ENCODE measurements at regions not wholly inside any gene's neighbourhood (a gene's known extent, or its start where the extent isn't known, plus 50 kb on each side); places are given as distances from the start of the nearest gene placed in this dataset.
"Not testable (repeated sequence)": the region's sequence is repeated elsewhere in the genome, so short reads cannot be mapped to it uniquely, and the experiment has no call there.

- ATAC-seq (no peak), DNase-seq (ENCODE audit: low spot score in 2 of 2) (no peak)
- Mint-ChIP-seq H3K27ac (no peak overlapping the region), H3K9me3 (peaks cover 0 to 11% of the 10 kb centered on the region in 2 donors), H3K36me3 (no peaks in the 10 kb centered on the region)
These were observed 465.1 kb upstream of the GALNTL6 start for GRCh38 chr4:171348090-171348489.

GRCh38 chr4:171342646-171343045 lies 470.6 kb upstream of the GALNTL6 start:
- ATAC-seq (no peak), DNase-seq (ENCODE audit: low spot score in 2 of 2) (no peak)
- Mint-ChIP-seq H3K9me3 (peaks cover 7 to 10% of the 10 kb centered on the region in 2 donors), H3K27ac (no peak overlapping the region), H3K36me3 (no peaks in the 10 kb centered on the region)

- H3K36me3 Mint-ChIP-seq: no peaks in the 10 kb centered on the region
- ATAC-seq (no peak), DNase-seq (ENCODE audit: low spot score in 2 of 2) (no peak)
- H3K27ac Mint-ChIP-seq: no peak overlapping the region
- peaks cover 10% of the 10 kb centered on the region in 2 donors for H3K9me3 Mint-ChIP-seq
These were observed 472.9 kb upstream of the GALNTL6 start for GRCh38 chr4:171340258-171340657.

GRCh38 chr4:171334549-171334948 lies 478.7 kb upstream of the GALNTL6 start:
- DNase-seq (ENCODE audit: low spot score in 2 of 2): no peak
- Mint-ChIP-seq H3K27ac (no peak overlapping the region), H3K9me3 (peaks cover 20 to 22% of the 10 kb centered on the region in 2 donors), H3K36me3 (no peaks in the 10 kb centered on the region)
- ATAC-seq: no peak

- DNase-seq (ENCODE audit: low spot score in 2 of 2) (no peak), ATAC-seq (no peak)
- Mint-ChIP-seq H3K36me3 (peaks cover 0 to 4% of the 10 kb centered on the region in 2 donors), H3K27ac (no peak overlapping the region), H3K9me3 (peaks cover 24 to 28% of the 10 kb centered on the region in 2 donors)
These were observed 504.5 kb upstream of the GALNTL6 start for GRCh38 chr4:171308661-171309060.

- H3K9me3 Mint-ChIP-seq: peaks cover 8 to 15% of the 10 kb centered on the region in 2 donors
- ATAC-seq; H3K27ac Mint-ChIP-seq; DNase-seq (ENCODE audit: low spot score in 2 of 2); H3K36me3 Mint-ChIP-seq: not testable (repeated sequence)
These were observed 515.0 kb upstream of the GALNTL6 start for GRCh38 chr4:171298048-171298718.

GRCh38 chr4:171288816-171289432 lies 524.3 kb upstream of the GALNTL6 start:
- Mint-ChIP-seq H3K36me3 (no peaks in the 10 kb centered on the region), H3K27ac (no peak overlapping the region), H3K9me3 (peaks cover 5 to 8% of the 10 kb centered on the region in 2 donors)
- DNase-seq (ENCODE audit: low spot score in 2 of 2): no peak
- no peak for ATAC-seq

- H3K9me3 Mint-ChIP-seq: peaks cover 5 to 8% of the 10 kb centered on the region in 2 donors
- DNase-seq (ENCODE audit: low spot score in 2 of 2) (no peak), ATAC-seq (no peak)
- no peaks in the 10 kb centered on the region for H3K36me3 Mint-ChIP-seq
- H3K27ac Mint-ChIP-seq: no peak overlapping the region
These were observed 531.8 kb upstream of the GALNTL6 start for GRCh38 chr4:171281359-171281758.

- peaks cover 9 to 12% of the 10 kb centered on the region in 2 donors for H3K9me3 Mint-ChIP-seq
- ATAC-seq: no peak
- DNase-seq (ENCODE audit: low spot score in 2 of 2): no peak
- no peak overlapping the region for H3K27ac Mint-ChIP-seq
- H3K36me3 Mint-ChIP-seq: no peaks in the 10 kb centered on the region
These were observed 534.1 kb upstream of the GALNTL6 start for GRCh38 chr4:171279131-171279530.

- DNase-seq (ENCODE audit: low spot score in 2 of 2): no peak
- Mint-ChIP-seq H3K36me3 (no peaks in the 10 kb centered on the region), H3K9me3 (peaks cover 8 to 16% of the 10 kb centered on the region in 2 donors), H3K27ac (no peak overlapping the region)
- ATAC-seq: no peak
These were observed 546.5 kb upstream of the GALNTL6 start for GRCh38 chr4:171266671-171267070.

GRCh38 chr4:171265190-171265818 lies 547.9 kb upstream of the GALNTL6 start:
- no peak for DNase-seq (ENCODE audit: low spot score in 2 of 2)
- H3K27ac Mint-ChIP-seq: no peak overlapping the region
- no peaks in the 10 kb centered on the region for H3K36me3 Mint-ChIP-seq
- peaks cover 15 to 24% of the 10 kb centered on the region in 2 donors for H3K9me3 Mint-ChIP-seq
- ATAC-seq: no peak

GRCh38 chr4:171256223-171256622 lies 557.0 kb upstream of the GALNTL6 start:
- DNase-seq (ENCODE audit: low spot score in 2 of 2) (no peak), ATAC-seq (no peak)
- H3K36me3 Mint-ChIP-seq: no peaks in the 10 kb centered on the region
- peaks cover 9 to 16% of the 10 kb centered on the region in 2 donors for H3K9me3 Mint-ChIP-seq
- H3K27ac Mint-ChIP-seq: no peak overlapping the region

- Mint-ChIP-seq H3K27ac (no peak overlapping the region), H3K9me3 (peaks cover 19 to 22% of the 10 kb centered on the region in 2 donors), H3K36me3 (no peaks in the 10 kb centered on the region)
- DNase-seq (ENCODE audit: low spot score in 2 of 2) (no peak), ATAC-seq (no peak)
These were observed 566.3 kb upstream of the GALNTL6 start for GRCh38 chr4:171246948-171247347.

GRCh38 chr4:171242831-171243230 lies 570.4 kb upstream of the GALNTL6 start:
- ATAC-seq: no peak
- no peak for DNase-seq (ENCODE audit: low spot score in 2 of 2)
- no peak overlapping the region for H3K27ac Mint-ChIP-seq
- no peaks in the 10 kb centered on the region for H3K36me3 Mint-ChIP-seq
- peaks cover 0 to 9% of the 10 kb centered on the region in 2 donors for H3K9me3 Mint-ChIP-seq

- Mint-ChIP-seq H3K9me3 (peaks cover 0 to 5% of the 10 kb centered on the region in 2 donors), H3K27ac (no peak overlapping the region), H3K36me3 (no peaks in the 10 kb centered on the region)
- DNase-seq (ENCODE audit: low spot score in 2 of 2) (no peak), ATAC-seq (no peak)
These were observed 574.0 kb upstream of the GALNTL6 start for GRCh38 chr4:171239196-171239595.

GRCh38 chr4:171235521-171235920 lies 577.7 kb upstream of the GALNTL6 start:
- no peak for ATAC-seq
- no peaks in the 10 kb centered on the region for H3K36me3 Mint-ChIP-seq
- no peak for DNase-seq (ENCODE audit: low spot score in 2 of 2)
- no peaks in the 10 kb centered on the region for H3K9me3 Mint-ChIP-seq
- no peak overlapping the region for H3K27ac Mint-ChIP-seq

GRCh38 chr4:171229354-171229753 lies 583.9 kb upstream of the GALNTL6 start:
- not testable (repeated sequence) for DNase-seq (ENCODE audit: low spot score in 2 of 2); H3K9me3 Mint-ChIP-seq; ATAC-seq; H3K36me3 Mint-ChIP-seq; H3K27ac Mint-ChIP-seq
